Activated T-cell treated with anti-CD3 and anti-CD28 coated beads for 48 hours (primary cell): ENCODE measurements at regions not wholly inside any gene's neighbourhood (a gene's known extent, or its start where the extent isn't known, plus 50 kb on each side); places are given as distances from the start of the nearest gene placed in this dataset.
"Not testable (repeated sequence)": the region's sequence is repeated elsewhere in the genome, so short reads cannot be mapped to it uniquely, and the experiment has no call there.

Experiments used
- DNase-seq: peaks from one replicate; pipeline ENCODE4 v3.0.0-alpha.2; 2020; ENCODE audit warnings: low read depth

- no peak for DNase-seq
Measured at GRCh38 chr1:227508431-227508830, 54.9 kb upstream of the ZNF678 start.

GRCh38 chr1:227506490-227507393, 56.6 kb upstream of the ZNF678 start:
- DNase-seq: not testable (repeated sequence)

- not testable (repeated sequence) for DNase-seq
Measured at GRCh38 chr1:227496045-227496444, 67.3 kb upstream of the ZNF678 start.

- DNase-seq: not testable (repeated sequence)
Measured at GRCh38 chr1:227493863-227494551, 69.3 kb upstream of the ZNF678 start.

- no peak for DNase-seq
Measured at GRCh38 chr1:227490478-227490877, 72.9 kb upstream of the ZNF678 start.

GRCh38 chr1:227490001-227490400, 73.4 kb upstream of the ZNF678 start:
- DNase-seq: no peak

- no peak for DNase-seq
Measured at GRCh38 chr1:227489572-227489971, 73.8 kb upstream of the ZNF678 start.

GRCh38 chr1:227487606-227488005, 75.8 kb upstream of the ZNF678 start:
- DNase-seq: no peak

- no peak for DNase-seq
Measured at GRCh38 chr1:227486559-227486958, 76.8 kb upstream of the ZNF678 start.

GRCh38 chr1:227482023-227482299, 81.4 kb upstream of the ZNF678 start:
- no peak for DNase-seq

GRCh38 chr1:227474072-227474471, 89.3 kb upstream of the ZNF678 start:
- not testable (repeated sequence) for DNase-seq

GRCh38 chr1:227472772-227473171, 90.6 kb upstream of the ZNF678 start:
- DNase-seq: no peak

GRCh38 chr1:227470688-227471087, 92.7 kb upstream of the ZNF678 start:
- no peak for DNase-seq

GRCh38 chr1:227469708-227470107, 93.6 kb upstream of the ZNF678 start:
- DNase-seq: no peak

GRCh38 chr1:227466039-227466645, 97.2 kb upstream of the ZNF678 start:
- no peak for DNase-seq

- no peak for DNase-seq
Measured at GRCh38 chr1:227465256-227465655, 98.1 kb upstream of the ZNF678 start.

- no peak for DNase-seq
Measured at GRCh38 chr1:227459977-227460376, 103.4 kb upstream of the ZNF678 start.

GRCh38 chr1:227459326-227459841, 104.0 kb upstream of the ZNF678 start:
- no peak for DNase-seq

GRCh38 chr1:227454686-227455085, 108.7 kb upstream of the ZNF678 start:
- no peak for DNase-seq

- DNase-seq: no peak
Measured at GRCh38 chr1:227453631-227454355, 109.6 kb upstream of the ZNF678 start.

- DNase-seq: no peak
Measured at GRCh38 chr1:227451954-227452353, 111.4 kb upstream of the ZNF678 start.

GRCh38 chr1:227451057-227451456, 112.3 kb upstream of the ZNF678 start:
- DNase-seq: no peak
